HepG2 (cell line): ENCODE measurements at regions not wholly inside any gene's neighbourhood (a gene's known extent, or its start where the extent isn't known, plus 50 kb on each side); places are given as distances from the start of the nearest gene placed in this dataset.

Source experiments
- ARID5B ChIP-seq: IDR thresholded peaks from 2 replicates; pipeline ENCODE4 v1.4.0; 2020; ENCODE audit warnings: mild to moderate bottlenecking, missing genetic modification reagents
- ELF1 ChIP-seq: sonication (generic); formaldehyde crosslinking; IDR thresholded peaks from 2 replicates; pipeline ENCODE4 v1.4.0; 2020; ENCODE audit warnings: missing genetic modification reagents
- ELF3 ChIP-seq: IDR thresholded peaks from 2 replicates; pipeline ENCODE4 v1.6.1; 2016; ENCODE audit warnings: missing genetic modification reagents, missing compliant biosample characterization
- GABPB1 ChIP-seq: IDR thresholded peaks from 2 replicates; pipeline ENCODE4 v1.6.1; 2016; ENCODE audit warnings: mild to moderate bottlenecking, missing genetic modification reagents, moderate library complexity, missing compliant biosample characterization
- HDAC2 ChIP-seq: sonication (generic); formaldehyde crosslinking; IDR thresholded peaks from 2 replicates; pipeline ENCODE4 v1.4.0; 2020; ENCODE audit warnings: missing genetic modification reagents
- HOXA3 ChIP-seq: sonication (generic); formaldehyde crosslinking; IDR thresholded peaks from 2 replicates; pipeline ENCODE4 v1.5.0; 2020; ENCODE audit warnings: missing genetic modification reagents
- KAT8 ChIP-seq: IDR thresholded peaks from 2 replicates; pipeline ENCODE4 v1.6.1; 2016; ENCODE audit warnings: missing genetic modification reagents, missing compliant biosample characterization
- KDM2A ChIP-seq: sonication (generic); formaldehyde crosslinking; IDR thresholded peaks from 2 replicates; pipeline ENCODE4 v1.4.0; 2020; ENCODE audit warnings: low read depth, missing genetic modification reagents, borderline replicate concordance
- MYC ChIP-seq: sonication (generic); formaldehyde crosslinking; IDR thresholded peaks from 2 replicates; pipeline ENCODE4 v1.9.0; 2021; ENCODE audit warnings: missing genetic modification reagents, borderline replicate concordance
- RBFOX2 ChIP-seq: fragments of 200-400 bp; formaldehyde crosslinking; IDR thresholded peaks from 2 replicates; pipeline ENCODE4 v1.6.1; 2017; ENCODE audit warnings: low read depth, mild to moderate bottlenecking, low read length
- SAP130 ChIP-seq: IDR thresholded peaks from 2 replicates; pipeline ENCODE4 v1.6.1; 2016; ENCODE audit warnings: low read depth
- ZNF574 ChIP-seq: sonication (generic); formaldehyde crosslinking; IDR thresholded peaks from 2 replicates; pipeline ENCODE4 v1.4.0; 2020; ENCODE audit warnings: missing genetic modification reagents
- ZNF768 ChIP-seq: sonication (generic); formaldehyde crosslinking; IDR thresholded peaks from 2 replicates; pipeline ENCODE4 v1.4.0; 2020; ENCODE audit warnings: missing genetic modification reagents
- TF ChIP-seq, protein P1 (sequence below): IDR thresholded peaks from 2 replicates; pipeline ENCODE4 v1.6.1; 2016; ENCODE audit warnings: missing compliant biosample characterization, missing genetic modification reagents, borderline replicate concordance
- TF ChIP-seq, protein P2 (sequence below): IDR thresholded peaks from 2 replicates; pipeline ENCODE4 v1.6.1; 2016; ENCODE audit warnings: mild to moderate bottlenecking, missing biosample characterization, missing genetic modification reagents
- TF ChIP-seq, protein P3 (sequence below): sonication (generic); formaldehyde crosslinking; IDR thresholded peaks from 2 replicates; pipeline ENCODE4 v1.4.0; 2020; ENCODE audit warnings: missing genetic modification reagents
- TF ChIP-seq, protein P4 (sequence below): sonication (generic); formaldehyde crosslinking; IDR thresholded peaks from 2 replicates; pipeline ENCODE4 v1.4.0; 2020; ENCODE audit warnings: missing genetic modification reagents

GRCh38 chr9:41272879-41273548, 83.9 kb upstream of the ZNG1F start (continued):
- TF ChIP-seq ARID5B (peak; percentile 37; the same call in 1 of the 2 replicates), ELF1 (peak; percentile 50), GABPB1 (CRISPR knock-in tag) (peak; percentile 64), KAT8 (CRISPR knock-in tag) (0 out of 2 replicates have a peak, but pooled peaks have one; percentile 23), SAP130 (CRISPR knock-in tag) (peak; percentile 47), ZNF574 (peak; percentile 40; the same call in 1 of the 2 replicates), HDAC2 (0 out of 2 replicates have a peak, but pooled peaks have one; percentile 19), ELF3 (CRISPR knock-in tag) (0 out of 2 replicates have a peak, but pooled peaks have one; percentile 26), HOXA3 (CRISPR knock-in tag) (peak; percentile 41; the same call in 1 of the 2 replicates), MYC (peak; percentile 49; the same call in 1 of the 2 replicates), KDM2A (CRISPR knock-in tag) (peak; percentile 32; the same call in 1 of the 2 replicates), RBFOX2 (0 out of 2 replicates have a peak, but pooled peaks have one; percentile 34), ZNF768 (CRISPR knock-in tag) (peak; percentile 34; the same call in 1 of the 2 replicates)
- TF ChIP-seq, protein P1, sequence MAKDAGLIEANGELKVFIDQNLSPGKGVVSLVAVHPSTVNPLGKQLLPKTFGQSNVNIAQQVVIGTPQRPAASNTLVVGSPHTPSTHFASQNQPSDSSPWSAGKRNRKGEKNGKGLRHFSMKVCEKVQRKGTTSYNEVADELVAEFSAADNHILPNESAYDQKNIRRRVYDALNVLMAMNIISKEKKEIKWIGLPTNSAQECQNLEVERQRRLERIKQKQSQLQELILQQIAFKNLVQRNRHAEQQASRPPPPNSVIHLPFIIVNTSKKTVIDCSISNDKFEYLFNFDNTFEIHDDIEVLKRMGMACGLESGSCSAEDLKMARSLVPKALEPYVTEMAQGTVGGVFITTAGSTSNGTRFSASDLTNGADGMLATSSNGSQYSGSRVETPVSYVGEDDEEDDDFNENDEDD (CRISPR knock-in tag) = peak; percentile 74; the same call in 1 of the 2 replicates
- TF ChIP-seq, protein P2, sequence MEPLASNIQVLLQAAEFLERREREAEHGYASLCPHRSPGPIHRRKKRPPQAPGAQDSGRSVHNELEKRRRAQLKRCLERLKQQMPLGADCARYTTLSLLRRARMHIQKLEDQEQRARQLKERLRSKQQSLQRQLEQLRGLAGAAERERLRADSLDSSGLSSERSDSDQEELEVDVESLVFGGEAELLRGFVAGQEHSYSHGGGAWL (CRISPR knock-in tag) = 0 out of 2 replicates have a peak, but pooled peaks have one; percentile 59
- TF ChIP-seq, protein P3, sequence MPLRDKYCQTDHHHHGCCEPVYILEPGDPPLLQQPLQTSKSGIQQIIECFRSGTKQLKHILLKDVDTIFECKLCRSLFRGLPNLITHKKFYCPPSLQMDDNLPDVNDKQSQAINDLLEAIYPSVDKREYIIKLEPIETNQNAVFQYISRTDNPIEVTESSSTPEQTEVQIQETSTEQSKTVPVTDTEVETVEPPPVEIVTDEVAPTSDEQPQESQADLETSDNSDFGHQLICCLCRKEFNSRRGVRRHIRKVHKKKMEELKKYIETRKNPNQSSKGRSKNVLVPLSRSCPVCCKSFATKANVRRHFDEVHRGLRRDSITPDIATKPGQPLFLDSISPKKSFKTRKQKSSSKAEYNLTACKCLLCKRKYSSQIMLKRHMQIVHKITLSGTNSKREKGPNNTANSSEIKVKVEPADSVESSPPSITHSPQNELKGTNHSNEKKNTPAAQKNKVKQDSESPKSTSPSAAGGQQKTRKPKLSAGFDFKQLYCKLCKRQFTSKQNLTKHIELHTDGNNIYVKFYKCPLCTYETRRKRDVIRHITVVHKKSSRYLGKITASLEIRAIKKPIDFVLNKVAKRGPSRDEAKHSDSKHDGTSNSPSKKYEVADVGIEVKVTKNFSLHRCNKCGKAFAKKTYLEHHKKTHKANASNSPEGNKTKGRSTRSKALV (CRISPR knock-in tag) = peak; percentile 87
- TF ChIP-seq, protein P4, sequence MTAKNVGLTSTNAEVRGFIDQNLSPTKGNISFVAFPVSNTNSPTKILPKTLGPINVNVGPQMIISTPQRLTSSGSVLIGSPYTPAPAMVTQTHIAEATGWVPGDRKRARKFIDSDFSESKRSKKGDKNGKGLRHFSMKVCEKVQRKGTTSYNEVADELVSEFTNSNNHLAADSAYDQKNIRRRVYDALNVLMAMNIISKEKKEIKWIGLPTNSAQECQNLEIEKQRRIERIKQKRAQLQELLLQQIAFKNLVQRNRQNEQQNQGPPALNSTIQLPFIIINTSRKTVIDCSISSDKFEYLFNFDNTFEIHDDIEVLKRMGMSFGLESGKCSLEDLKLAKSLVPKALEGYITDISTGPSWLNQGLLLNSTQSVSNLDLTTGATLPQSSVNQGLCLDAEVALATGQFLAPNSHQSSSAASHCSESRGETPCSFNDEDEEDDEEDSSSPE (CRISPR knock-in tag) = peak; percentile 71
